HepG2 (cell line): ENCODE measurements at regions not wholly inside any gene's neighbourhood (a gene's known extent, or its start where the extent isn't known, plus 50 kb on each side); places are given as distances from the start of the nearest gene placed in this dataset.

Experiments
- ATAC-seq: fragments of 200-7000 bp; cut with Tn5 transposase; 3 replicates; pipeline ENCODE4 v1.9.1; 2020; ENCODE audit warnings: mild to moderate bottlenecking, moderate library complexity
- BruUV-seq: library from RNA; stranded (reverse); fragments of 400-500 nt; replicated peaks from 2 replicates; lab custom pipeline; 2021; lab: Mats Ljungman, UMichigan
- CTCF ChIA-PET: fragments of 300-600 bp; formaldehyde crosslinking; extraction: SDS; loops from one replicate; lab custom pipeline; 2021; ENCODE audit warnings: low total read pairs, inconsistent platforms, low intra/inter-chr PET ratio; lab: Yijun Ruan, JAX
- POLR2A ChIA-PET: fragments of 350-600 bp; sonication (Branson Sonifier 250); formaldehyde crosslinking; loops from one replicate; lab custom pipeline; 2020; ENCODE audit warnings: antibody characterized with exemption, inconsistent platforms; lab: Yijun Ruan, JAX
- DNase-seq: peaks from one replicate; pipeline ENCODE4 v3.0.0-alpha.2; 2015; ENCODE audit warnings: low spot score
- FAIRE-seq: peaks from 3 replicates; lab custom pipeline; 2011; peaks lifted over from hg19 to GRCh38; lab: Jason Lieb, UNC
- H2AFZ ChIP-seq: one replicate; pipeline ENCODE4 v1.6.1; 2011; ENCODE audit warnings: low read length, inconsistent platforms
- H3K27ac ChIP-seq: fragments of 300-600 bp; 3 replicates; pipeline ENCODE4 v1.8.0; 2011; ENCODE audit warnings: mixed run types, mild to moderate bottlenecking, mixed read lengths, low read length, inconsistent platforms; ENCODE audit not compliant: insufficient read depth; ENCODE audit errors: extremely low read length
- H3K27me3 ChIP-seq, 2 experiments: fragments of 200-600 bp in 1 of 2; 2 replicates in 1 of 2; 3 replicates in 1 of 2; pipeline versions ENCODE4 v1.6.0 to v1.8.0; 2011; ENCODE audit warnings: low read length in 2 of 2, mild to moderate bottlenecking in 2 of 2, moderate library complexity in 2 of 2, inconsistent platforms in 1 of 2; ENCODE audit not compliant: insufficient read depth in 2 of 2, control insufficient read depth in 1 of 2
- H3K36me3 ChIP-seq, 2 experiments: fragments of 200-600 bp in 1 of 2; replicated peaks in 1 of 2; 2 replicates in 1 of 2; 3 replicates in 1 of 2; pipeline versions ENCODE4 v1.5.1 to v1.8.0; 2011; ENCODE audit warnings: low read length in 2 of 2, inconsistent platforms in 1 of 2; ENCODE audit not compliant: insufficient read depth in 2 of 2, control insufficient read depth in 1 of 2
- H3K4me1 ChIP-seq: 2 replicates; pipeline ENCODE4 v1.5.1; 2012; ENCODE audit warnings: low read length, inconsistent platforms; ENCODE audit not compliant: insufficient read depth
- H3K4me2 ChIP-seq: 2 replicates; pipeline ENCODE4 v1.6.0; 2011; ENCODE audit warnings: low read depth, low read length, inconsistent platforms
- H3K4me3 ChIP-seq, 3 experiments: fragments of 200-600 bp in 1 of 3; sonication (generic), shearing (Covaris generic) in 1 of 3; replicated peaks in 1 of 3; 2 replicates each; pipeline ENCODE4 v1.5.1; 2011 to 2016; ENCODE audit warnings: low read length in 3 of 3, inconsistent platforms in 2 of 3, low read depth in 2 of 3, mild to moderate bottlenecking in 2 of 3, control low read depth in 1 of 3, mixed read lengths in 1 of 3; ENCODE audit not compliant: insufficient read depth in 1 of 3
- H3K79me2 ChIP-seq: one replicate; pipeline ENCODE4 v1.6.1; 2011; ENCODE audit warnings: low read length, inconsistent platforms; ENCODE audit not compliant: insufficient read depth
- H3K9ac ChIP-seq: 2 replicates; pipeline ENCODE4 v1.6.0; 2011; ENCODE audit warnings: mild to moderate bottlenecking, low read depth, low read length, inconsistent platforms; ENCODE audit not compliant: insufficient read depth
- H3K9me3 ChIP-seq: 2 replicates; pipeline ENCODE4 v1.5.1; 2012; ENCODE audit warnings: mild to moderate bottlenecking, low read length
- H4K20me1 ChIP-seq: 2 replicates; pipeline ENCODE4 v1.6.0; 2011; ENCODE audit warnings: inconsistent platforms, mild to moderate bottlenecking, low read length, moderate library complexity; ENCODE audit not compliant: insufficient read depth
- ESRRA ChIP-seq: sonication (generic); formaldehyde crosslinking; IDR thresholded peaks from 2 replicates; pipeline ENCODE4 v1.5.1; 2020; ENCODE audit warnings: mild to moderate bottlenecking, low read depth, missing genetic modification reagents
- KDM1A ChIP-seq: IDR thresholded peaks from 2 replicates; pipeline ENCODE4 v1.6.1; 2016; ENCODE audit warnings: missing compliant biosample characterization
- MED8 ChIP-seq: sonication (generic); formaldehyde crosslinking; IDR thresholded peaks from 2 replicates; pipeline ENCODE4 v1.8.1; 2023; ENCODE audit warnings: mild to moderate bottlenecking, missing genetic modification reagents; ENCODE audit not compliant: insufficient replicate concordance
- RBFOX2 ChIP-seq: fragments of 200-400 bp; formaldehyde crosslinking; IDR thresholded peaks from 2 replicates; pipeline ENCODE4 v1.6.1; 2017; ENCODE audit warnings: low read depth, mild to moderate bottlenecking, low read length
- SCMH1 ChIP-seq: sonication (generic); formaldehyde crosslinking; IDR thresholded peaks from 2 replicates; pipeline ENCODE4 v1.9.0; 2021; ENCODE audit warnings: missing genetic modification reagents, mild to moderate bottlenecking, borderline replicate concordance
- ZFY ChIP-seq: sonication (generic); formaldehyde crosslinking; IDR thresholded peaks from 2 replicates; pipeline ENCODE4 v1.4.0; 2020; ENCODE audit warnings: missing genetic modification reagents
- ZNF224 ChIP-seq: sonication (generic); formaldehyde crosslinking; IDR thresholded peaks from 2 replicates; pipeline ENCODE4 v1.5.0; 2020; ENCODE audit warnings: mild to moderate bottlenecking, missing genetic modification reagents
- ZNF274 ChIP-seq: sonication (generic); formaldehyde crosslinking; IDR thresholded peaks from 2 replicates; pipeline ENCODE4 v1.5.1; 2020; ENCODE audit warnings: mild to moderate bottlenecking, missing genetic modification reagents
- ZNF343 ChIP-seq: sonication (generic); formaldehyde crosslinking; IDR thresholded peaks from 2 replicates; pipeline ENCODE4 v1.4.0; 2020; ENCODE audit warnings: mild to moderate bottlenecking, missing genetic modification reagents
- ZNF562 ChIP-seq: sonication (generic); formaldehyde crosslinking; IDR thresholded peaks from 2 replicates; pipeline ENCODE4 v1.8.0; 2022; ENCODE audit warnings: missing genetic modification reagents, borderline replicate concordance
- ZSCAN29 ChIP-seq: sonication (generic); formaldehyde crosslinking; conservative IDR thresholded peaks from 2 replicates; pipeline ENCODE4 v1.4.0; 2020; ENCODE audit warnings: mild to moderate bottlenecking, missing genetic modification reagents
- WGBS: methylation state at CpG from one replicate; pipeline ENCODE4 v1.1.6; 2017; ENCODE audit warnings: low lambda C conversion rate; 5-methylcytosine and 5-hydroxymethylcytosine counted together
- in situ Hi-C: cut with HindIII; loops from 2 replicates; pipeline ENCODE4 v1.10.0; 2017; ENCODE audit warnings: low pct_unique_long_range_greater_than_20kb; ENCODE audit not compliant: extremely low pct_ligation_motif_present
- intact Hi-C: fragments of 100-400 bp; cut with micrococcal nuclease; formaldehyde crosslinking; loops from one replicate; pipeline ENCODE4 v1.10.0; 2022; ENCODE audit not compliant: unreplicated experiment
- TF ChIP-seq, protein P1 (sequence below): sonication (generic); formaldehyde crosslinking; IDR thresholded peaks from 2 replicates; pipeline ENCODE4 v1.5.0; 2020; ENCODE audit warnings: missing genetic modification reagents
- TF ChIP-seq, protein P2 (sequence below): sonication (generic); formaldehyde crosslinking; IDR thresholded peaks from 2 replicates; pipeline ENCODE4 v1.9.0; 2021; ENCODE audit warnings: missing genetic modification reagents, borderline replicate concordance
- TF ChIP-seq, protein P3 (sequence below): sonication (generic); formaldehyde crosslinking; conservative IDR thresholded peaks from 2 replicates; pipeline ENCODE4 v1.8.0; 2022; ENCODE audit warnings: low read depth, missing genetic modification reagents
- TF ChIP-seq, protein P4 (sequence below): sonication (generic); formaldehyde crosslinking; IDR thresholded peaks from 2 replicates; pipeline ENCODE4 v1.5.1; 2020; ENCODE audit warnings: missing genetic modification reagents, mild to moderate bottlenecking, borderline replicate concordance

DNA sequence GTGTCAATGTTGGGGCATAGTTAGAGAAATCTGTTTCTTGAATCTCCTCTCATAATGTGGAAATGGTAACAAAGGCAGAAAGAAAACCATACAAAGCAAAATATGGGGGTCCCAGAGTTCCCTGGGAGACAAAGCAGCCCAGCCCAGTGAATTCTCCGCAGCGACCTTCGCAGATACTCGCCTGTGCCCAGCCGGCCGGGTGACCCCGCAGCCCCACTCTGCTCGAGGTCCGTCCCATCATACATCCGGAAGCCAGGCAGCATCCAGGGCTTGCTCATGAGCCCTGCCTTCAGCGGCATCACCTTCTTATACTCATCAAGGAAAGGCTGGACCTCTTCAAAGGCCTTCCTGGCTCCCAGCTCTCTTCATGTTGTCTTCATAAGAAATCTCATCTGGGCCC is 774.8 kb upstream of the ID2 start:
- Histone ChIP-seq H3K79me2 (no peaks in the 10 kb centered on the region), H3K4me2 (no peak overlapping the region), H2AFZ (no peak overlapping the region), H3K4me1 (no peaks in the 10 kb centered on the region), H3K4me3 (no peak overlapping the region), H3K27me3 (no peaks in the 10 kb centered on the region), H3K27ac (no peak overlapping the region), H3K36me3 (no peaks in the 10 kb centered on the region), H3K9ac (no peak overlapping the region), H3K9me3 (no peaks in the 10 kb centered on the region), H4K20me1 (no peaks in the 10 kb centered on the region)
- FAIRE-seq (no peak), ATAC-seq (no peak), DNase-seq (no peak)
- POLR2A ChIA-PET, result no interaction called here
- 76% methylated on average over 11 of the region's 11 CpGs for WGBS
- intact Hi-C loops (no loop called here), in situ Hi-C loops (no loop called here)
- CTCF ChIA-PET, result no interaction called here
- BruUV-seq, result no TSS peak
- TF ChIP-seq ZNF274 (CRISPR knock-in tag), result no peak
- TF ChIP-seq ZFY (CRISPR knock-in tag), result no peak
- TF ChIP-seq ESRRA (CRISPR knock-in tag), result no peak
- no peak for TF ChIP-seq MED8 (CRISPR knock-in tag)
- TF ChIP-seq, protein P1, sequence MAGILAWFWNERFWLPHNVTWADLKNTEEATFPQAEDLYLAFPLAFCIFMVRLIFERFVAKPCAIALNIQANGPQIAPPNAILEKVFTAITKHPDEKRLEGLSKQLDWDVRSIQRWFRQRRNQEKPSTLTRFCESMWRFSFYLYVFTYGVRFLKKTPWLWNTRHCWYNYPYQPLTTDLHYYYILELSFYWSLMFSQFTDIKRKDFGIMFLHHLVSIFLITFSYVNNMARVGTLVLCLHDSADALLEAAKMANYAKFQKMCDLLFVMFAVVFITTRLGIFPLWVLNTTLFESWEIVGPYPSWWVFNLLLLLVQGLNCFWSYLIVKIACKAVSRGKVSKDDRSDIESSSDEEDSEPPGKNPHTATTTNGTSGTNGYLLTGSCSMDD (CRISPR knock-in tag), result no peak
- TF ChIP-seq RBFOX2, result no peak
- TF ChIP-seq SCMH1 (CRISPR knock-in tag), result no peak
- TF ChIP-seq ZNF343 (CRISPR knock-in tag), result no peak
- TF ChIP-seq ZNF224 (CRISPR knock-in tag), result no peak
- TF ChIP-seq, protein P2, sequence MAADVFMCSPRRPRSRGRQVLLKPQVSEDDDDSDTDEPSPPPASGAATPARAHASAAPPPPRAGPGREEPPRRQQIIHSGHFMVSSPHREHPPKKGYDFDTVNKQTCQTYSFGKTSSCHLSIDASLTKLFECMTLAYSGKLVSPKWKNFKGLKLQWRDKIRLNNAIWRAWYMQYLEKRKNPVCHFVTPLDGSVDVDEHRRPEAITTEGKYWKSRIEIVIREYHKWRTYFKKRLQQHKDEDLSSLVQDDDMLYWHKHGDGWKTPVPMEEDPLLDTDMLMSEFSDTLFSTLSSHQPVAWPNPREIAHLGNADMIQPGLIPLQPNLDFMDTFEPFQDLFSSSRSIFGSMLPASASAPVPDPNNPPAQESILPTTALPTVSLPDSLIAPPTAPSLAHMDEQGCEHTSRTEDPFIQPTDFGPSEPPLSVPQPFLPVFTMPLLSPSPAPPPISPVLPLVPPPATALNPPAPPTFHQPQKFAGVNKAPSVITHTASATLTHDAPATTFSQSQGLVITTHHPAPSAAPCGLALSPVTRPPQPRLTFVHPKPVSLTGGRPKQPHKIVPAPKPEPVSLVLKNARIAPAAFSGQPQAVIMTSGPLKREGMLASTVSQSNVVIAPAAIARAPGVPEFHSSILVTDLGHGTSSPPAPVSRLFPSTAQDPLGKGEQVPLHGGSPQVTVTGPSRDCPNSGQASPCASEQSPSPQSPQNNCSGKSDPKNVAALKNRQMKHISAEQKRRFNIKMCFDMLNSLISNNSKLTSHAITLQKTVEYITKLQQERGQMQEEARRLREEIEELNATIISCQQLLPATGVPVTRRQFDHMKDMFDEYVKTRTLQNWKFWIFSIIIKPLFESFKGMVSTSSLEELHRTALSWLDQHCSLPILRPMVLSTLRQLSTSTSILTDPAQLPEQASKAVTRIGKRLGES (CRISPR knock-in tag), result no peak
- no peak for TF ChIP-seq ZSCAN29 (CRISPR knock-in tag)
- no peak for TF ChIP-seq KDM1A (CRISPR knock-in tag)
- TF ChIP-seq, protein P3, sequence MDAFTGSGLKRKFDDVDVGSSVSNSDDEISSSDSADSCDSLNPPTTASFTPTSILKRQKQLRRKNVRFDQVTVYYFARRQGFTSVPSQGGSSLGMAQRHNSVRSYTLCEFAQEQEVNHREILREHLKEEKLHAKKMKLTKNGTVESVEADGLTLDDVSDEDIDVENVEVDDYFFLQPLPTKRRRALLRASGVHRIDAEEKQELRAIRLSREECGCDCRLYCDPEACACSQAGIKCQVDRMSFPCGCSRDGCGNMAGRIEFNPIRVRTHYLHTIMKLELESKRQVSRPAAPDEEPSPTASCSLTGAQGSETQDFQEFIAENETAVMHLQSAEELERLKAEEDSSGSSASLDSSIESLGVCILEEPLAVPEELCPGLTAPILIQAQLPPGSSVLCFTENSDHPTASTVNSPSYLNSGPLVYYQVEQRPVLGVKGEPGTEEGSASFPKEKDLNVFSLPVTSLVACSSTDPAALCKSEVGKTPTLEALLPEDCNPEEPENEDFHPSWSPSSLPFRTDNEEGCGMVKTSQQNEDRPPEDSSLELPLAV, result no peak
- TF ChIP-seq, protein P4, sequence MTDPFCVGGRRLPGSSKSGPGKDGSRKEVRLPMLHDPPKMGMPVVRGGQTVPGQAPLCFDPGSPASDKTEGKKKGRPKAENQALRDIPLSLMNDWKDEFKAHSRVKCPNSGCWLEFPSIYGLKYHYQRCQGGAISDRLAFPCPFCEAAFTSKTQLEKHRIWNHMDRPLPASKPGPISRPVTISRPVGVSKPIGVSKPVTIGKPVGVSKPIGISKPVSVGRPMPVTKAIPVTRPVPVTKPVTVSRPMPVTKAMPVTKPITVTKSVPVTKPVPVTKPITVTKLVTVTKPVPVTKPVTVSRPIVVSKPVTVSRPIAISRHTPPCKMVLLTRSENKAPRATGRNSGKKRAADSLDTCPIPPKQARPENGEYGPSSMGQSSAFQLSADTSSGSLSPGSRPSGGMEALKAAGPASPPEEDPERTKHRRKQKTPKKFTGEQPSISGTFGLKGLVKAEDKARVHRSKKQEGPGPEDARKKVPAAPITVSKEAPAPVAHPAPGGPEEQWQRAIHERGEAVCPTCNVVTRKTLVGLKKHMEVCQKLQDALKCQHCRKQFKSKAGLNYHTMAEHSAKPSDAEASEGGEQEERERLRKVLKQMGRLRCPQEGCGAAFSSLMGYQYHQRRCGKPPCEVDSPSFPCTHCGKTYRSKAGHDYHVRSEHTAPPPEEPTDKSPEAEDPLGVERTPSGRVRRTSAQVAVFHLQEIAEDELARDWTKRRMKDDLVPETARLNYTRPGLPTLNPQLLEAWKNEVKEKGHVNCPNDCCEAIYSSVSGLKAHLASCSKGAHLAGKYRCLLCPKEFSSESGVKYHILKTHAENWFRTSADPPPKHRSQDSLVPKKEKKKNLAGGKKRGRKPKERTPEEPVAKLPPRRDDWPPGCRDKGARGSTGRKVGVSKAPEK, result no peak
- TF ChIP-seq ZNF562 (CRISPR knock-in tag), result no peak
